GM21515 (cell line): ENCODE measurements at regions not wholly inside any gene's neighbourhood (a gene's known extent, or its start where the extent isn't known, plus 50 kb on each side); places are given as distances from the start of the nearest gene placed in this dataset.

Experiments
- ATAC-seq: cut with Tn5 transposase; IDR thresholded peaks from one replicate; pipeline ENCODE4 v1.9.1; 2021; ENCODE audit not compliant: unreplicated experiment

- no peak for ATAC-seq
Observed at GRCh38 chr13:108525827-108526226, 103.6 kb upstream of the MYO16 start.

- ATAC-seq, result no peak
Observed at GRCh38 chr13:108526286-108526685, 103.1 kb upstream of the MYO16 start.

GRCh38 chr13:108527844-108528243, 101.6 kb upstream of the MYO16 start:
- no peak for ATAC-seq

GRCh38 chr13:108528303-108528702, 101.1 kb upstream of the MYO16 start:
- ATAC-seq, result no peak

- no peak for ATAC-seq
Observed at GRCh38 chr13:108533842-108534241, 95.6 kb upstream of the MYO16 start.

- ATAC-seq, result no peak
Observed at GRCh38 chr13:108534728-108535127, 94.7 kb upstream of the MYO16 start.

GRCh38 chr13:108549934-108550333, 79.5 kb upstream of the MYO16 start:
- ATAC-seq, result no peak

GRCh38 chr13:108551674-108552073, 77.7 kb upstream of the MYO16 start:
- no peak for ATAC-seq

GRCh38 chr13:108558489-108558888, 70.9 kb upstream of the MYO16 start:
- ATAC-seq, result no peak

- no peak for ATAC-seq
Observed at GRCh38 chr13:108560093-108560492, 69.3 kb upstream of the MYO16 start.

GRCh38 chr13:108561149-108561548, 68.3 kb upstream of the MYO16 start:
- ATAC-seq, result no peak

- ATAC-seq, result no peak
Observed at GRCh38 chr13:108566413-108567170, 62.8 kb upstream of the MYO16 start.

GRCh38 chr13:108572782-108573211, 56.6 kb upstream of the MYO16 start:
- no peak for ATAC-seq

GRCh38 chr13:108573455-108573854, 56.0 kb upstream of the MYO16 start:
- ATAC-seq, result no peak

- ATAC-seq, result no peak
Observed at GRCh38 chr13:108574856-108575255, 54.6 kb upstream of the MYO16 start.

GRCh38 chr13:108575430-108575829, 54.0 kb upstream of the MYO16 start:
- no peak for ATAC-seq
